ENCODE measurements at regions not wholly inside any gene's neighbourhood (a gene's known extent, or its start where the extent isn't known, plus 50 kb on each side); places are given as distances from the start of the nearest gene placed in this dataset.

- peaks cover 2% of the 10 kb centered on the region for H3K27me3 Mint-ChIP-seq
- no peaks in the 10 kb centered on the region for H3K4me1 Mint-ChIP-seq
- H3K9me3 Mint-ChIP-seq: no peaks in the 10 kb centered on the region
- ATAC-seq (ENCODE audit: low read depth): no peak
- no peak for DNase-seq (ENCODE audit: low spot score in 2 of 2)
- no peak overlapping the region for H3K4me3 Mint-ChIP-seq
- no peak overlapping the region for H3K27ac Mint-ChIP-seq
- no peaks in the 10 kb centered on the region for H3K36me3 Mint-ChIP-seq
Observed at GRCh38 chr5:96236051-96236450, 197.0 kb downstream of the PCSK1 start.

GRCh38 chr5:96235008-96235910, 197.8 kb downstream of the PCSK1 start:
- Mint-ChIP-seq H3K9me3 (no peaks in the 10 kb centered on the region), H3K36me3 (no peaks in the 10 kb centered on the region), H3K4me3 (no peak overlapping the region), H3K27me3 (peaks cover 2% of the 10 kb centered on the region), H3K4me1 (no peaks in the 10 kb centered on the region), H3K27ac (no peak overlapping the region)
- DNase-seq (ENCODE audit: low spot score in 2 of 2): no peak
- ATAC-seq (ENCODE audit: low read depth): no peak

GRCh38 chr5:96232602-96233001, 200.4 kb downstream of the PCSK1 start:
- H3K36me3 Mint-ChIP-seq: no peaks in the 10 kb centered on the region
- peaks cover 1% of the 10 kb centered on the region for H3K9me3 Mint-ChIP-seq
- no peak overlapping the region for H3K27ac Mint-ChIP-seq
- no peak for DNase-seq (ENCODE audit: low spot score in 2 of 2)
- peaks cover 6% of the 10 kb centered on the region for H3K27me3 Mint-ChIP-seq
- ATAC-seq (ENCODE audit: low read depth): no peak
- H3K4me3 Mint-ChIP-seq: no peak overlapping the region
- H3K4me1 Mint-ChIP-seq: no peaks in the 10 kb centered on the region

- H3K36me3 Mint-ChIP-seq: no peaks in the 10 kb centered on the region
- no peaks in the 10 kb centered on the region for H3K4me1 Mint-ChIP-seq
- no peak for DNase-seq (ENCODE audit: low spot score in 2 of 2)
- H3K27ac Mint-ChIP-seq: no peak overlapping the region
- H3K9me3 Mint-ChIP-seq: peaks cover 1% of the 10 kb centered on the region
- no peak overlapping the region for H3K4me3 Mint-ChIP-seq
- H3K27me3 Mint-ChIP-seq: peaks cover 6% of the 10 kb centered on the region
- no peak for ATAC-seq (ENCODE audit: low read depth)
Observed at GRCh38 chr5:96229188-96229587, 203.9 kb downstream of the PCSK1 start.

- Mint-ChIP-seq H3K27me3 (peaks cover 6% of the 10 kb centered on the region), H3K4me1 (no peaks in the 10 kb centered on the region), H3K9me3 (peaks cover 1% of the 10 kb centered on the region), H3K4me3 (no peak overlapping the region), H3K27ac (no peak overlapping the region), H3K36me3 (no peaks in the 10 kb centered on the region)
- DNase-seq (ENCODE audit: low spot score in 2 of 2) (no peak), ATAC-seq (ENCODE audit: low read depth) (no peak)
Observed at GRCh38 chr5:96228408-96228807, 204.6 kb downstream of the PCSK1 start.

- ATAC-seq (ENCODE audit: low read depth) (no peak), DNase-seq (ENCODE audit: low spot score in 2 of 2) (no peak)
- H3K27me3 Mint-ChIP-seq: peaks cover 6% of the 10 kb centered on the region
- no peaks in the 10 kb centered on the region for H3K36me3 Mint-ChIP-seq
- no peaks in the 10 kb centered on the region for H3K4me1 Mint-ChIP-seq
- H3K27ac Mint-ChIP-seq: no peak overlapping the region
- no peak overlapping the region for H3K4me3 Mint-ChIP-seq
- peaks cover 1% of the 10 kb centered on the region for H3K9me3 Mint-ChIP-seq
Observed at GRCh38 chr5:96227957-96228356, 205.1 kb downstream of the PCSK1 start.

GRCh38 chr5:96226941-96227552, 206.0 kb downstream of the PCSK1 start:
- Mint-ChIP-seq H3K4me3 (no peak overlapping the region), H3K27ac (no peak overlapping the region), H3K27me3 (peaks cover 8% of the 10 kb centered on the region), H3K4me1 (no peaks in the 10 kb centered on the region), H3K9me3 (peaks cover 1% of the 10 kb centered on the region), H3K36me3 (no peaks in the 10 kb centered on the region)
- no peak for DNase-seq (ENCODE audit: low spot score in 2 of 2)
- no peak for ATAC-seq (ENCODE audit: low read depth)

- H3K4me1 Mint-ChIP-seq: no peaks in the 10 kb centered on the region
- ATAC-seq (ENCODE audit: low read depth) (no peak), DNase-seq (ENCODE audit: low spot score in 2 of 2) (no peak)
- peaks cover 4% of the 10 kb centered on the region for H3K9me3 Mint-ChIP-seq
- H3K36me3 Mint-ChIP-seq: no peaks in the 10 kb centered on the region
- no peak overlapping the region for H3K4me3 Mint-ChIP-seq
- H3K27me3 Mint-ChIP-seq: peaks cover 2% of the 10 kb centered on the region
- no peak overlapping the region for H3K27ac Mint-ChIP-seq
Observed at GRCh38 chr5:96222129-96222528, 210.9 kb downstream of the PCSK1 start.

GRCh38 chr5:96220610-96221390, 212.2 kb downstream of the PCSK1 start:
- H3K36me3 Mint-ChIP-seq: no peaks in the 10 kb centered on the region
- peaks cover 4% of the 10 kb centered on the region for H3K9me3 Mint-ChIP-seq
- no peak for DNase-seq (ENCODE audit: low spot score in 2 of 2)
- H3K4me3 Mint-ChIP-seq: no peak overlapping the region
- H3K27ac Mint-ChIP-seq: no peak overlapping the region
- no peak for ATAC-seq (ENCODE audit: low read depth)
- H3K4me1 Mint-ChIP-seq: no peaks in the 10 kb centered on the region
- peaks cover 2% of the 10 kb centered on the region for H3K27me3 Mint-ChIP-seq

GRCh38 chr5:96219580-96220281, 213.3 kb downstream of the PCSK1 start:
- peaks cover 2% of the 10 kb centered on the region for H3K27me3 Mint-ChIP-seq
- H3K27ac Mint-ChIP-seq: peak overlapping the region; percentile 18
- H3K4me1 Mint-ChIP-seq: no peaks in the 10 kb centered on the region
- H3K4me3 Mint-ChIP-seq: no peak overlapping the region
- DNase-seq (ENCODE audit: low spot score in 2 of 2): no peak
- H3K36me3 Mint-ChIP-seq: no peaks in the 10 kb centered on the region
- no peak for ATAC-seq (ENCODE audit: low read depth)
- H3K9me3 Mint-ChIP-seq: peaks cover 4% of the 10 kb centered on the region

GRCh38 chr5:96218653-96219052, 214.4 kb downstream of the PCSK1 start:
- Mint-ChIP-seq H3K36me3 (no peaks in the 10 kb centered on the region), H3K9me3 (peaks cover 4% of the 10 kb centered on the region), H3K4me1 (no peaks in the 10 kb centered on the region), H3K4me3 (no peak overlapping the region), H3K27ac (no peak overlapping the region), H3K27me3 (peaks cover 2% of the 10 kb centered on the region)
- DNase-seq (ENCODE audit: low spot score in 2 of 2) (no peak), ATAC-seq (ENCODE audit: low read depth) (no peak)

- peaks cover 2% of the 10 kb centered on the region for H3K9me3 Mint-ChIP-seq
- ATAC-seq (ENCODE audit: low read depth) (no peak), DNase-seq (ENCODE audit: low spot score in 2 of 2) (no peak)
- no peaks in the 10 kb centered on the region for H3K4me1 Mint-ChIP-seq
- no peaks in the 10 kb centered on the region for H3K36me3 Mint-ChIP-seq
- no peak overlapping the region for H3K27ac Mint-ChIP-seq
- H3K4me3 Mint-ChIP-seq: no peak overlapping the region
- H3K27me3 Mint-ChIP-seq: no peaks in the 10 kb centered on the region
Observed at GRCh38 chr5:96214442-96215197, 218.4 kb downstream of the PCSK1 start.

GRCh38 chr5:96209829-96210228, 223.2 kb downstream of the PCSK1 start:
- Mint-ChIP-seq H3K4me1 (no peaks in the 10 kb centered on the region), H3K4me3 (no peak overlapping the region), H3K36me3 (no peaks in the 10 kb centered on the region), H3K27ac (no peak overlapping the region), H3K27me3 (no peaks in the 10 kb centered on the region), H3K9me3 (peaks cover 26% of the 10 kb centered on the region)
- ATAC-seq (ENCODE audit: low read depth) (no peak), DNase-seq (ENCODE audit: low spot score in 2 of 2) (no peak)

All from memory B cell (primary cell).